GM21360 (cell line): ENCODE measurements at regions not wholly inside any gene's neighbourhood (a gene's known extent, or its start where the extent isn't known, plus 50 kb on each side); places are given as distances from the start of the nearest gene placed in this dataset.
"Not testable (repeated sequence)": the region's sequence is repeated elsewhere in the genome, so short reads cannot be mapped to it uniquely, and the experiment has no call there.

Experiments
- ATAC-seq: cut with Tn5 transposase; IDR thresholded peaks from one replicate; pipeline ENCODE4 v1.9.1; 2021; ENCODE audit warnings: mild to moderate bottlenecking, moderate library complexity; ENCODE audit not compliant: unreplicated experiment

GRCh38 chr13:30072818-30073186, 222.4 kb upstream of the UBL3 start:
- ATAC-seq, result no peak

GRCh38 chr13:30071969-30072817, 221.8 kb upstream of the UBL3 start:
- ATAC-seq, result no peak

GRCh38 chr13:30065181-30065580, 214.8 kb upstream of the UBL3 start:
- ATAC-seq, result no peak

GRCh38 chr13:30063892-30064291, 213.5 kb upstream of the UBL3 start:
- no peak for ATAC-seq

GRCh38 chr13:30061217-30061616, 210.8 kb upstream of the UBL3 start:
- ATAC-seq, result no peak

GRCh38 chr13:30058429-30058828, 208.0 kb upstream of the UBL3 start:
- no peak for ATAC-seq

GRCh38 chr13:30054546-30054945, 204.1 kb upstream of the UBL3 start:
- ATAC-seq, result not testable (repeated sequence)

- ATAC-seq, result no peak
Observed at GRCh38 chr13:30053939-30054338, 203.5 kb upstream of the UBL3 start.

- ATAC-seq, result no peak
Observed at GRCh38 chr13:30052120-30052519, 201.7 kb upstream of the UBL3 start.

GRCh38 chr13:30051531-30052060, 201.2 kb upstream of the UBL3 start:
- ATAC-seq, result no peak

- ATAC-seq, result no peak
Observed at GRCh38 chr13:30049692-30050091, 199.3 kb upstream of the UBL3 start.

- ATAC-seq, result no peak
Observed at GRCh38 chr13:30047154-30047874, 196.9 kb upstream of the UBL3 start.

GRCh38 chr13:30045916-30046704, 195.7 kb upstream of the UBL3 start:
- no peak for ATAC-seq

GRCh38 chr13:30044932-30045331, 194.5 kb upstream of the UBL3 start:
- no peak for ATAC-seq

GRCh38 chr13:30043631-30043925, 193.2 kb upstream of the UBL3 start:
- ATAC-seq, result no peak

- no peak for ATAC-seq
Observed at GRCh38 chr13:30042891-30043630, 192.6 kb upstream of the UBL3 start.

- ATAC-seq, result no peak
Observed at GRCh38 chr13:30042272-30042671, 191.9 kb upstream of the UBL3 start.

GRCh38 chr13:30039511-30039911, 189.1 kb upstream of the UBL3 start:
- no peak for ATAC-seq

GRCh38 chr13:30038884-30039283, 188.5 kb upstream of the UBL3 start:
- no peak for ATAC-seq

- ATAC-seq, result no peak
Observed at GRCh38 chr13:30037766-30038165, 187.3 kb upstream of the UBL3 start.

GRCh38 chr13:30037306-30037705, 186.9 kb upstream of the UBL3 start:
- no peak for ATAC-seq
